ENCODE measurements at regions not wholly inside any gene's neighbourhood (a gene's known extent, or its start where the extent isn't known, plus 50 kb on each side); places are given as distances from the start of the nearest gene placed in this dataset.

DNA sequence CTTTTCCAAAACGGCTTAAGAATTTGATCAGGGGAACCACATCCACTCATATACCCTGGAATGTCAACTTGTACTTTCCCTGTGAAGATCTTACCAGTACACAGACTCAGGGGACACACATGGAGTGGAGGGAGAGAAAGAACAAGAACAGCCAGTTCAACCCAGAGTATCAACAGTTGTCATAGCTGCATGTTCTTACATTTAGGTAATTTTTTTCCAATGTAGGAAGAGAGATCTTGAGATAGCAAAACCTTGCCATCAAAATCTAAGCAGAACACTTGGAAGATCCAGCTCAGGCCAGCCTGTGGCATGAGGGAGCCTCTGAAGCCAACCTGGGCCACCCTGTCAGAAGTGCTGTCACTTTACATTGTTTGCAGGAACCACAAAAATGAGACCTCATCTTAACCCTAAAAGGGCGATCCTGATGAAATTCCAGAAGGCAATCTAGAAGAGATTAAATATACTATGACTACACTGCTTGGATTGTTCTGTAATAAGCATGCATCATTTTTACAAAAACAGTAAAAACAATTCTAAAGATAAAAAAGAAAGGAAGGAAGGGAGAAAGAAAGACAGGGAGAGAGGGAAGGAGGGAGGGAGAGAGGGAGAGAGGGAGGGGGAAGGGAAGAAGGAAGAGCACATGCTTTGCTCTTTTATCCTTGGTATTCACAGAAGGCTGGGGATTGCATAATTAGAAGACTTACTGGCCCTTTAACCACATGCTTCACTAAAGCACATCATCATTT is 124.7 kb upstream of the TCF21 start:
- Histone ChIP-seq H3K27me3 (ENCODE audit: control insufficient read depth, insufficient read depth, low read length) (no peaks in the 10 kb centered on the region), H3K36me3 (ENCODE audit: control insufficient read depth, insufficient read depth, low read length) (no peaks in the 10 kb centered on the region), H3K4me3 (ENCODE audit: low read depth, low read length) (no peak overlapping the region)
- ChIA-PET POLR2A (no interaction called here), CTCF (interaction anchor here (1.1 to 1.3 kb wide), 4 partner anchors 10 to 160 kb away, joined by 3 to 6 read pairs (median 3); no protein-coding TSS in a partner anchor)
- TF ChIP-seq CTCF (IDR thresholded peaks at IDR 0.05; ENCODE audit: insufficient read depth, low read depth, low read length) = no peak
- peak; percentile 39 for DNase-seq (ENCODE audit: low read depth)

DNA sequence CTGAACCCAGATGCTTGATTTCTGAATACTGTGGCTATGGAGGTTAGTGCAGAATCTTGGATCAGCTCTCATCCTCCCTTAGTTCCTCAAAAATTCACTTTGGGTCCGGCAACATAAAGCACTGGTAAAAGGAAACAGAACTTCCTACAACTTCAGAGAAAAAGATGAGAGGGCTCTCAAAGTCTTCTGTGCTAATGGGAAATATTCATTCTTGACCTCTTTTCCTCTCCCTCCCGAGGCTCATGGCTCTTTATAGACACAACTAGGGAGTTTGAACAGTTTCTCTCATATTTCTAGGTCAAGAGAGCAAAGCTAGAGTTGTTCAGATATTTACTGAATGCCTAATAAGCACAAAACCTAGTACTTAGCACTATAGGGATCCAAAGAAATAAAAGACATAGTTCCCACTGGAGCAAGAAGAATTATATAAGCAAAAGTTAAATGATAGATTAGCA is 124.1 kb upstream of the TCF21 start:
- CTCF ChIA-PET = interaction anchor here (1.1 to 1.3 kb wide), 2 partner anchors 10 to 152 kb away, joined by 3 to 6 read pairs; no protein-coding TSS in a partner anchor
- DNase-seq (ENCODE audit: low read depth) = no peak
- H3K4me3 ChIP-seq (ENCODE audit: low read depth, low read length) = no peak overlapping the region
- no peak for TF ChIP-seq CTCF (IDR thresholded peaks at IDR 0.05; ENCODE audit: insufficient read depth, low read depth, low read length)
- no peaks in the 10 kb centered on the region for H3K36me3 ChIP-seq (ENCODE audit: control insufficient read depth, insufficient read depth, low read length)
- POLR2A ChIA-PET = no interaction called here
- H3K27me3 ChIP-seq (ENCODE audit: control insufficient read depth, insufficient read depth, low read length) = no peaks in the 10 kb centered on the region

GRCh38 chr6:133767357-133767970 is 121.4 kb upstream of the TCF21 start:
- Histone ChIP-seq H3K4me3 (ENCODE audit: low read depth, low read length) (no peak overlapping the region), H3K36me3 (ENCODE audit: control insufficient read depth, insufficient read depth, low read length) (no peaks in the 10 kb centered on the region), H3K27me3 (ENCODE audit: control insufficient read depth, insufficient read depth, low read length) (no peaks in the 10 kb centered on the region)
- ChIA-PET POLR2A (no interaction called here), CTCF (interaction anchor here (0.7 kb wide), 1 partner anchor 85 kb away, joined by 3 read pairs; no protein-coding TSS in a partner anchor)
- DNase-seq (ENCODE audit: low read depth) = no peak
- TF ChIP-seq CTCF (IDR thresholded peaks at IDR 0.05; ENCODE audit: insufficient read depth, low read depth, low read length) = no peak

DNA sequence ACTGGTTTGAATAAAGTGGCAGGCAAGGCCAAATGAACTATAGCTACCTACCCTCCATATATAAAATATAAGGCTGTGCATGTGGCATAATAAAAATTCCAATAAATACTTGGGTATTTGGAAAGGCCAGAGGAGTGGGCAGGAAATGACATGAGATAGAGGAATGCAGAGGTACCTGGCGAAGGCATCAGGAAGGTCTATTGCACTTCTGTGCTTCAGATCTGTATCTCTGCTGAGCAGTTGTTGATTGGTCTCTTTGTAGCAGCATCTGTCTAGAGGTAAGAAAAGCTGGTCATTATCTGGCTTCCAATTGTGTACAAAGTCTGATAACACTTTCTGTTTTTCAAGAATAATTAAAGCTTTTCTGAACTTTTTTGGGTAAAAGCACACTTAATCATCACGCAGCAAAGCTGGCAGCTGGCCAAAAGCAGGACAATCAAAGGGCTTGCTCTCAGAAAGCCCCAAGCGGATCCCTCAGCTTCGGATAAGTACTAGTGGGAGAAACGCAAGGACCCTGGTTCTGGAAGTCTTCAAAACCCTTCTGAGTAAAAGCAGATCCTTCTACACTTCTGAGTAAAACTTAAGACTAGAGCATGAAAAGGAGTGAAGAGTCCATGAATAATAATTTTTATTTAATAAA is 120.1 kb upstream of the TCF21 start:
- ChIA-PET POLR2A (no interaction called here), CTCF (no interaction called here)
- Histone ChIP-seq H3K36me3 (ENCODE audit: control insufficient read depth, insufficient read depth, low read length) (no peaks in the 10 kb centered on the region), H3K4me3 (ENCODE audit: low read depth, low read length) (no peak overlapping the region), H3K27me3 (ENCODE audit: control insufficient read depth, insufficient read depth, low read length) (no peaks in the 10 kb centered on the region)
- no peak for DNase-seq (ENCODE audit: low read depth)
- no peak for TF ChIP-seq CTCF (IDR thresholded peaks at IDR 0.05; ENCODE audit: insufficient read depth, low read depth, low read length)

DNA sequence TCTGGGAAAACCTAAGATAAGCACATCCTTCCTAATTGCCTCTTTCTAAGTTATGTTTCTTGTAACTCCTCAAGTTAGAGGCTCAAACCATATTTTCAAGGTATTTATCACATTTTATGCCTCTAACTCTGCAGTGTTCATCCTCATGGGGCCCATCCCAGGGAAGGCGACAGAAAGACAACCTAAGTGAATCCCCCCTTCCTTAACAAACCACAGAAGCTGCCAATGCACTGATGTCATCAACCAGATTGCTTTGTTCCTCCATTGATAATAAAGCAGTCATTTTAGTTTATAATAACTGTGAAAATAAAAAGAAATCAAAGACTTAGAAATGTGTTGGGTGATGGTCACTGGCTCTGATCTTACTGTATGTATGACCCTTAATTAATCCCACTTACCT is 119.5 kb upstream of the TCF21 start:
- CTCF ChIA-PET = no interaction called here
- no peak for TF ChIP-seq CTCF (IDR thresholded peaks at IDR 0.05; ENCODE audit: insufficient read depth, low read depth, low read length)
- H3K36me3 ChIP-seq (ENCODE audit: control insufficient read depth, insufficient read depth, low read length) = no peaks in the 10 kb centered on the region
- POLR2A ChIA-PET = no interaction called here
- H3K27me3 ChIP-seq (ENCODE audit: control insufficient read depth, insufficient read depth, low read length) = no peaks in the 10 kb centered on the region
- no peak overlapping the region for H3K4me3 ChIP-seq (ENCODE audit: low read depth, low read length)
- DNase-seq (ENCODE audit: low read depth) = no peak

Data from BJ (cell line).